H1 (cell line): ENCODE measurements at regions not wholly inside any gene's neighbourhood (a gene's known extent, or its start where the extent isn't known, plus 50 kb on each side); places are given as distances from the start of the nearest gene placed in this dataset.

Experiments
- ATF2 ChIP-seq: IDR thresholded peaks from 2 replicates; pipeline ENCODE4 v1.6.1; 2012; ENCODE audit warnings: low read length, inconsistent platforms
- CHD7 ChIP-seq: fragments of 300-600 bp; sonication (generic); IDR thresholded peaks from 2 replicates; pipeline ENCODE4 v1.7.1; 2012; ENCODE audit warnings: low read length, moderate library complexity, mild to moderate bottlenecking, inconsistent platforms; ENCODE audit not compliant: insufficient replicate concordance
- CREB1 ChIP-seq: IDR thresholded peaks from 2 replicates; pipeline ENCODE4 v1.6.1; 2012; ENCODE audit warnings: inconsistent platforms
- CTCF ChIP-seq, 3 experiments: IDR thresholded peaks; 1 replicate in 2 of 3; 2 replicates in 1 of 3; pipeline versions ENCODE4 v1.5.1 to v1.6.1; 2011; ENCODE audit warnings: low read length in 3 of 3, mild to moderate bottlenecking in 3 of 3, inconsistent platforms in 2 of 3, low read depth in 1 of 3, moderate library complexity in 1 of 3; ENCODE audit not compliant: insufficient read depth in 1 of 3; ENCODE audit errors: control extremely low read depth in 1 of 3

GRCh38 chr3:110226645-110227044 is 845.0 kb upstream of the NECTIN3 start (continued):
- TF ChIP-seq CREB1 (no peak), ATF2 (no peak), CTCF (IDR thresholded peaks at IDR 0.05; ENCODE audit: control extremely low read depth in 1 of 3, insufficient read depth in 1 of 3, low read depth in 1 of 3, low read length in 3 of 3) (no peak), CHD7 (no peak)
